Endothelial cell of umbilical vein (primary cell): ENCODE measurements at regions not wholly inside any gene's neighbourhood (a gene's known extent, or its start where the extent isn't known, plus 50 kb on each side); places are given as distances from the start of the nearest gene placed in this dataset.

ENCODE experiments used
- BruUV-seq: library from RNA; stranded (reverse); fragments of 400-500 nt; replicated peaks from 2 replicates; lab custom pipeline; 2021; lab: Mats Ljungman, UMichigan
- CTCF ChIA-PET: fragments of 300-600, 350-600 bp; sonication (Branson Sonifier 250); formaldehyde crosslinking; loops from one replicate; lab custom pipeline; 2021; ENCODE audit warnings: antibody characterized with exemption, inconsistent platforms; lab: Charles Lee
- POLR2A ChIA-PET: fragments of 300-600, 350-600 bp; sonication (Branson Sonifier 250); formaldehyde crosslinking; loops from one replicate; lab custom pipeline; 2021; ENCODE audit warnings: antibody characterized with exemption, inconsistent platforms; lab: Charles Lee
- DNase-seq: peaks from one replicate; pipeline ENCODE4 v3.0.0-alpha.2; 2011; ENCODE audit warnings: low read depth, low spot score
- FAIRE-seq: peaks from 2 replicates; lab custom pipeline; 2011; peaks lifted over from hg19 to GRCh38; lab: Jason Lieb, UNC
- H2AFZ ChIP-seq: 2 replicates; pipeline ENCODE4 v1.6.0; 2012; ENCODE audit warnings: low read depth, low read length, control low read depth, inconsistent platforms
- H3K27ac ChIP-seq: 2 replicates; pipeline ENCODE4 v1.5.1; 2011; ENCODE audit warnings: low read depth, mild to moderate bottlenecking, control low read depth, low read length, moderate library complexity; ENCODE audit not compliant: insufficient read depth
- H3K27me3 ChIP-seq, 2 experiments: 2 replicates each; pipeline versions ENCODE4 v1.6.0 to v1.6.1; 2011; ENCODE audit warnings: low read length in 2 of 2, mixed read lengths in 1 of 2; ENCODE audit not compliant: control insufficient read depth in 2 of 2, insufficient read depth in 2 of 2
- H3K36me3 ChIP-seq, 2 experiments: 2 replicates in 1 of 2; 3 replicates in 1 of 2; pipeline ENCODE4 v1.5.1; 2011; ENCODE audit warnings: low read length in 2 of 2, mild to moderate bottlenecking in 1 of 2, moderate library complexity in 1 of 2; ENCODE audit not compliant: control insufficient read depth in 2 of 2, insufficient read depth in 2 of 2; ENCODE audit errors: extremely low read depth in 1 of 2
- H3K4me1 ChIP-seq: 3 replicates; pipeline ENCODE4 v1.5.1; 2011; ENCODE audit warnings: mild to moderate bottlenecking, low read length; ENCODE audit not compliant: control insufficient read depth, insufficient read depth; ENCODE audit errors: extremely low read depth
- H3K4me2 ChIP-seq: 2 replicates; pipeline ENCODE4 v1.6.1; 2011; ENCODE audit warnings: low read length, control low read depth, mixed read lengths; ENCODE audit not compliant: insufficient read depth
- H3K4me3 ChIP-seq, 3 experiments: fragments of 200-600 bp in 1 of 3; sonication (generic), shearing (Covaris generic) in 1 of 3; replicated peaks in 1 of 3; 2 replicates each; pipeline ENCODE4 v1.5.1; 2011 to 2016; ENCODE audit warnings: control low read depth in 3 of 3, low read length in 3 of 3, mild to moderate bottlenecking in 2 of 3, inconsistent platforms in 1 of 3, low read depth in 1 of 3, moderate library complexity in 1 of 3; ENCODE audit not compliant: insufficient read depth in 1 of 3
- H3K79me2 ChIP-seq: 2 replicates; pipeline ENCODE4 v1.6.0; 2012; ENCODE audit warnings: low read length, inconsistent platforms; ENCODE audit not compliant: control insufficient read depth, insufficient read depth
- H3K9ac ChIP-seq: replicated peaks from 2 replicates; pipeline ENCODE3; 2011; ENCODE audit warnings: low read length, control low read depth; ENCODE audit not compliant: insufficient read depth; ENCODE audit errors: extremely low read depth
- H3K9me1 ChIP-seq: replicated peaks from 3 replicates; pipeline ENCODE4 v1.6.0; 2011; ENCODE audit warnings: mild to moderate bottlenecking, low read length; ENCODE audit not compliant: control insufficient read depth, insufficient read depth; ENCODE audit errors: extremely low read depth
- H3K9me3 ChIP-seq: replicated peaks from 2 replicates; pipeline ENCODE4 v1.5.1; 2012; ENCODE audit warnings: low read length, inconsistent platforms; ENCODE audit not compliant: control insufficient read depth, insufficient read depth
- H4K20me1 ChIP-seq: replicated peaks from 2 replicates; pipeline ENCODE3; 2011; ENCODE audit warnings: mild to moderate bottlenecking, low read length; ENCODE audit not compliant: control insufficient read depth, insufficient read depth; ENCODE audit errors: extremely low read depth
- CTCF ChIP-seq, 2 donors: IDR thresholded peaks; 1 replicate in 1 of 2; 2 replicates in 1 of 2; pipeline ENCODE4 v1.5.1; 2011; ENCODE audit warnings: low read length in 2 of 2, mild to moderate bottlenecking in 2 of 2, moderate library complexity in 2 of 2, control low read depth in 1 of 2, inconsistent platforms in 1 of 2, low read depth in 1 of 2; ENCODE audit not compliant: insufficient read depth in 1 of 2; ENCODE audit errors: extremely low read depth in 1 of 2
- EZH2 ChIP-seq: IDR thresholded peaks from 2 replicates; pipeline ENCODE4 v1.6.1; 2012; ENCODE audit warnings: borderline replicate concordance, low read depth, mild to moderate bottlenecking, moderate library complexity, low read length, inconsistent platforms; ENCODE audit not compliant: severe bottlenecking
- FOS ChIP-seq: IDR thresholded peaks from 2 replicates; pipeline ENCODE4 v1.6.1; 2011; ENCODE audit warnings: mild to moderate bottlenecking, low read length, moderate library complexity, borderline replicate concordance; ENCODE audit not compliant: insufficient read depth
- GATA2 ChIP-seq: IDR thresholded peaks from 2 replicates; pipeline ENCODE4 v1.7.0; 2011; ENCODE audit warnings: low read depth, mild to moderate bottlenecking, moderate library complexity, mixed read lengths, low read length; ENCODE audit not compliant: insufficient read length, insufficient read depth
- JUN ChIP-seq: IDR thresholded peaks from 2 replicates; pipeline ENCODE4 v1.6.1; 2011; ENCODE audit warnings: borderline replicate concordance, low read depth; ENCODE audit not compliant: insufficient read length, insufficient read depth
- MAX ChIP-seq: IDR thresholded peaks from 2 replicates; pipeline ENCODE4 v1.6.1; 2011; ENCODE audit not compliant: insufficient read depth, insufficient read length
- MYC ChIP-seq: IDR thresholded peaks from one replicate; pipeline ENCODE4 v1.6.1; 2011; ENCODE audit warnings: mild to moderate bottlenecking, low read depth, low read length
- POLR2A ChIP-seq: IDR thresholded peaks from 2 replicates; pipeline ENCODE4 v1.6.1; 2012; ENCODE audit warnings: low read depth, mild to moderate bottlenecking, control low read depth, low read length
- POLR2AphosphoS5 ChIP-seq: IDR thresholded peaks from 2 replicates; pipeline ENCODE4 v1.6.1; 2012; ENCODE audit warnings: low read depth, mild to moderate bottlenecking, control low read depth, low read length, moderate library complexity; ENCODE audit not compliant: insufficient read depth
- dilution Hi-C: fragments of 300-500 bp; cut with MboI; formaldehyde crosslinking; loops from one replicate; pipeline ENCODE4 v1.15.0; 2019; ENCODE audit warnings: low sequenced_read_pairs; ENCODE audit not compliant: extremely low pct_ligation_motif_present
- intact Hi-C: fragments of 100-400 bp; cut with micrococcal nuclease; formaldehyde crosslinking; loops from one replicate; pipeline ENCODE4 v1.10.0; 2022

- CTCF ChIA-PET: no interaction called here
Measured at GRCh38 chr2:221205103-221205673, 366.9 kb downstream of the EPHA4 start.

More at GRCh38 chr2:221205103-221205673, 366.9 kb downstream of the EPHA4 start:
- Histone ChIP-seq H3K9me1 (no peaks in the 10 kb centered on the region), H3K9ac (no peak overlapping the region), H3K27ac (no peak overlapping the region), H4K20me1 (no peaks in the 10 kb centered on the region), H3K9me3 (no peaks in the 10 kb centered on the region), H3K4me3 (no peak overlapping the region), H2AFZ (no peak overlapping the region), H3K27me3 (no peaks in the 10 kb centered on the region), H3K4me1 (no peaks in the 10 kb centered on the region), H3K4me2 (no peak overlapping the region), H3K79me2 (no peaks in the 10 kb centered on the region), H3K36me3 (no peaks in the 10 kb centered on the region)
- intact Hi-C loops: no loop called here
- no peak for DNase-seq
- FAIRE-seq: no peak
- BruUV-seq: no TSS peak
- POLR2A ChIA-PET: no interaction called here
- TF ChIP-seq CTCF (IDR thresholded peaks at IDR 0.05; ENCODE audit: extremely low read depth in 1 of 2, insufficient read depth in 1 of 2, low read depth in 1 of 2, low read length in 2 of 2) (no peak), POLR2AphosphoS5 (no peak), MYC (no peak), MAX (no peak), EZH2 (no peak), GATA2 (no peak), FOS (no peak), POLR2A (no peak), JUN (no peak)
- dilution Hi-C loops: no loop called here
